Testis (tissue), 2 donors: ENCODE measurements at regions not wholly inside any gene's neighbourhood (a gene's known extent, or its start where the extent isn't known, plus 50 kb on each side); places are given as distances from the start of the nearest gene placed in this dataset.
"Not testable (repeated sequence)": the region's sequence is repeated elsewhere in the genome, so short reads cannot be mapped to it uniquely, and the experiment has no call there.

Experiments
- CTCF ChIP-seq, 3 experiments: fragments of 450-650 bp in 2 of 3; fragments of 200-600 bp in 1 of 3; sonication (generic) in 1 of 3; IDR thresholded peaks; one replicate each; pipeline ENCODE4 v1.5.1; 2016 to 2019; ENCODE audit warnings: antibody characterized with exemption in 3 of 3, mild to moderate bottlenecking in 2 of 3, moderate library complexity in 1 of 3
- POLR2A ChIP-seq: fragments of 450-650 bp; IDR thresholded peaks from one replicate; pipeline ENCODE4 v1.6.1; 2017; ENCODE audit warnings: antibody characterized with exemption, mild to moderate bottlenecking, moderate library complexity

- TF ChIP-seq CTCF (IDR thresholded peaks at IDR 0.05); POLR2A: not testable (repeated sequence)
These were observed 102.1 kb upstream of the PRSS12 start for GRCh38 chr4:118454857-118455256.
